K562 (cell line): ENCODE measurements at regions not wholly inside any gene's neighbourhood (a gene's known extent, or its start where the extent isn't known, plus 50 kb on each side); places are given as distances from the start of the nearest gene placed in this dataset.

Experiments
- ATAC-seq: fragments of 200-7000 bp; cut with Tn5 transposase; 3 replicates; pipeline ENCODE4 v1.9.1; 2020; ENCODE audit warnings: moderate library complexity
- BruUV-seq: library from RNA; stranded (reverse); fragments of 400-500 nt; replicated peaks from 2 replicates; lab custom pipeline; 2021; lab: Mats Ljungman, UMichigan
- CTCF ChIA-PET: fragments of 300-600 bp; formaldehyde crosslinking; extraction: SDS; loops from one replicate; lab custom pipeline; 2021; ENCODE audit warnings: low intra/inter-chr PET ratio; lab: Yijun Ruan, JAX
- POLR2A ChIA-PET: fragments of 300-600, 350-650 bp; sonication (Branson Sonifier 250); formaldehyde crosslinking; extraction: SDS; loops from one replicate; lab custom pipeline; 2021; ENCODE audit warnings: antibody characterized with exemption, inconsistent platforms; lab: Yijun Ruan, JAX
- DNase-seq, 4 experiments: peaks; one replicate each; pipeline versions ENCODE4 v3.0.0 to v3.0.0-alpha.2; 2011 to 2018; ENCODE audit warnings: low spot score in 3 of 4, mixed read lengths in 3 of 4; ENCODE audit errors: extremely low read depth in 1 of 4
- FAIRE-seq: peaks from 2 replicates; lab custom pipeline; 2011; peaks lifted over from hg19 to GRCh38; lab: Jason Lieb, UNC
- H2AFZ ChIP-seq: 2 replicates; pipeline ENCODE4 v1.6.0; 2011; ENCODE audit warnings: low read depth, low read length, control low read depth, inconsistent platforms
- H3K27ac ChIP-seq: fragments of 200-600 bp; 3 replicates; pipeline ENCODE4 v1.8.0; 2011; ENCODE audit warnings: low read depth, mild to moderate bottlenecking, control low read depth, inconsistent platforms, low read length, moderate library complexity, mixed read lengths; ENCODE audit errors: extremely low read depth
- H3K27me3 ChIP-seq, 2 experiments: fragments of 300-600 bp in 1 of 2; 2 replicates in 1 of 2; 3 replicates in 1 of 2; pipeline versions ENCODE4 v1.6.0 to v1.8.0; 2011; ENCODE audit warnings: inconsistent platforms in 2 of 2, low read length in 2 of 2, mild to moderate bottlenecking in 1 of 2, mixed read lengths in 1 of 2, moderate library complexity in 1 of 2; ENCODE audit not compliant: control insufficient read depth in 2 of 2, insufficient read depth in 2 of 2
- H3K36me3 ChIP-seq: fragments of 300-600 bp; 3 replicates; pipeline ENCODE4 v1.8.0; 2011; ENCODE audit warnings: mild to moderate bottlenecking, low read length, inconsistent platforms; ENCODE audit not compliant: control insufficient read depth, insufficient read depth
- H3K4me1 ChIP-seq, 2 experiments: fragments of 200-600 bp in 1 of 2; replicated peaks in 1 of 2; 2 replicates in 1 of 2; 3 replicates in 1 of 2; pipeline versions ENCODE4 v1.5.1 to v1.8.0; 2011; ENCODE audit warnings: inconsistent platforms in 2 of 2, low read length in 2 of 2, mild to moderate bottlenecking in 1 of 2, mixed read lengths in 1 of 2, moderate library complexity in 1 of 2; ENCODE audit not compliant: control insufficient read depth in 2 of 2, insufficient read depth in 2 of 2
- H3K4me2 ChIP-seq: 2 replicates; pipeline ENCODE4 v1.6.1; 2011; ENCODE audit warnings: low read length, control low read depth, inconsistent platforms, mixed read lengths; ENCODE audit not compliant: insufficient read depth
- H3K4me3 ChIP-seq: fragments of 200-600 bp; sonication (generic), shearing (Covaris generic); 2 replicates; pipeline ENCODE4 v1.5.1; 2016; ENCODE audit warnings: control low read depth, inconsistent platforms
- H3K79me2 ChIP-seq: fragments of 200-600 bp; 3 replicates; pipeline ENCODE4 v1.8.0; 2011; ENCODE audit warnings: low read length, inconsistent platforms; ENCODE audit not compliant: control insufficient read depth, insufficient read depth
- H3K9ac ChIP-seq, 2 experiments: 2 replicates each; pipeline versions ENCODE4 v1.6.0 to v1.6.1; 2011; ENCODE audit warnings: low read depth in 2 of 2, low read length in 2 of 2, control low read depth in 1 of 2, inconsistent platforms in 1 of 2, mild to moderate bottlenecking in 1 of 2, mixed read lengths in 1 of 2; ENCODE audit not compliant: insufficient read depth in 1 of 2
- H3K9me1 ChIP-seq: one replicate; pipeline ENCODE4 v1.6.0; 2011; ENCODE audit warnings: inconsistent platforms, mild to moderate bottlenecking, low read length, moderate library complexity; ENCODE audit not compliant: control insufficient read depth, insufficient read depth
- H3K9me3 ChIP-seq: replicated peaks from 2 replicates; pipeline ENCODE4 v1.5.1; 2011; ENCODE audit warnings: low read depth, low read length, inconsistent platforms; ENCODE audit not compliant: control insufficient read depth, insufficient read depth
- H4K20me1 ChIP-seq: replicated peaks from 2 replicates; pipeline ENCODE4 v1.6.1; 2011; ENCODE audit warnings: low read length, inconsistent platforms, mixed read lengths; ENCODE audit not compliant: control insufficient read depth, insufficient read depth
- ADNP ChIP-seq: fragments of 200-800 bp; sonication (Bioruptor generic); IDR thresholded peaks from 2 replicates; pipeline ENCODE4 v1.6.1; 2016; ENCODE audit warnings: missing genetic modification characterization, missing compliant biosample characterization
- BRD4 ChIP-seq: fragments of 200-600 bp; sonication (generic); IDR thresholded peaks from 2 replicates; pipeline ENCODE4 v1.6.1; 2017; ENCODE audit warnings: inconsistent platforms
- CUX1 ChIP-seq: fragments of 200-800 bp; sonication (Bioruptor generic); IDR thresholded peaks from 2 replicates; pipeline ENCODE4 v1.6.1; 2016; ENCODE audit warnings: missing genetic modification characterization, missing compliant biosample characterization
- DIDO1 ChIP-seq: fragments of 450-650 bp; IDR thresholded peaks from 2 replicates; pipeline ENCODE4 v1.6.1; 2016; ENCODE audit warnings: low read depth, missing biosample characterization, missing genetic modification characterization
- NCOA2 ChIP-seq, 2 experiments: fragments of 450-650 bp; IDR thresholded peaks; 2 replicates each; pipeline ENCODE4 v1.6.1; 2018; ENCODE audit warnings: mild to moderate bottlenecking in 2 of 2, moderate library complexity in 1 of 2; ENCODE audit not compliant: partially characterized antibody in 2 of 2
- SRSF3 ChIP-seq: fragments of 200-400 bp; formaldehyde crosslinking; IDR thresholded peaks from 2 replicates; pipeline ENCODE4 v1.6.1; 2016; ENCODE audit warnings: mild to moderate bottlenecking, low read length, moderate library complexity; ENCODE audit not compliant: insufficient read depth
- TAF9B ChIP-seq: fragments of 450-650 bp; IDR thresholded peaks from 2 replicates; pipeline ENCODE4 v1.6.1; 2018; ENCODE audit warnings: mild to moderate bottlenecking; ENCODE audit not compliant: partially characterized antibody
- ZFPM2 ChIP-seq: fragments of 250-450 bp; sonication (Bioruptor Pico); IDR thresholded peaks from 2 replicates; pipeline ENCODE4 v1.5.1; 2022; ENCODE audit warnings: mild to moderate bottlenecking
- ZNF212 ChIP-seq: fragments of 450-650 bp; formaldehyde crosslinking; IDR thresholded peaks from 2 replicates; pipeline ENCODE4 v1.4.0; 2020; ENCODE audit warnings: mild to moderate bottlenecking
- ZNF316 ChIP-seq: fragments of 450-650 bp; IDR thresholded peaks from 2 replicates; pipeline ENCODE4 v1.6.1; 2016
- WGBS: fragments of 100-300 bp; shearing (Covaris generic); methylation state at CpG from one replicate; pipeline ENCODE4 v1.1.6; 2016; ENCODE audit warnings: low coverage, mixed read lengths; ENCODE audit not compliant: insufficient coverage; ENCODE audit errors: missing lambda C conversion rate; 5-methylcytosine and 5-hydroxymethylcytosine counted together
- in situ Hi-C: fragments of 300-500 bp; cut with MboI; formaldehyde crosslinking; loops from 4 replicates; pipeline ENCODE4 v1.15.0; 2018; ENCODE audit warnings: inconsistent platforms, mixed read lengths
- intact Hi-C: fragments of 100-400 bp; cut with micrococcal nuclease; formaldehyde crosslinking; loops from 2 replicates; pipeline ENCODE4 v1.14.2; 2022
- TF ChIP-seq, protein P1 (sequence below), 2 experiments: IDR thresholded peaks; 2 replicates each; pipeline ENCODE4 v1.6.1; 2012; ENCODE audit warnings: improper control_type of control experiment in 2 of 2, low read depth in 2 of 2, low read length in 2 of 2, borderline replicate concordance in 1 of 2
- TF ChIP-seq, protein P2 (sequence below): sonication (generic); formaldehyde crosslinking; IDR thresholded peaks from 2 replicates; pipeline ENCODE4 v1.8.1; 2023; ENCODE audit warnings: mild to moderate bottlenecking, missing genetic modification reagents

DNA sequence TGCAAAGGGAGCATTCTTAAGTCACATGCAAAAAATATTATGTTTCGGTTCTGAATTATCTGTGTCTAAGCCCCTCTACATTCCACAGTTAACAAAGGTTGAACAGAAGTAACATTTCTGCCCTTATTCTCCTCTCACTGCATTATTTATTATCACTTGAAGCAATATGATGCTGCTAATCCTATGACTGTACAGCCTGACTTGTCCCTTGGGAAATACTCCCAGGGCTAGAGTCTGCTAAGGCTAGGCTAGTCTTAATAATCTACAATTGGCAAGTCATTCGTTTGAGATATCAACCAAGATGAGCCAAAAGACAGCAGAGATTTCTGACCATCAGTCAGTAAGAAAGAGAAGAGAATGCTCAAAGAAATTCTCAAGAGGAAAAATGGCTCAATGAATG lies 226.9 kb upstream of the HCCS start (continued):
- TF ChIP-seq, protein P1, sequence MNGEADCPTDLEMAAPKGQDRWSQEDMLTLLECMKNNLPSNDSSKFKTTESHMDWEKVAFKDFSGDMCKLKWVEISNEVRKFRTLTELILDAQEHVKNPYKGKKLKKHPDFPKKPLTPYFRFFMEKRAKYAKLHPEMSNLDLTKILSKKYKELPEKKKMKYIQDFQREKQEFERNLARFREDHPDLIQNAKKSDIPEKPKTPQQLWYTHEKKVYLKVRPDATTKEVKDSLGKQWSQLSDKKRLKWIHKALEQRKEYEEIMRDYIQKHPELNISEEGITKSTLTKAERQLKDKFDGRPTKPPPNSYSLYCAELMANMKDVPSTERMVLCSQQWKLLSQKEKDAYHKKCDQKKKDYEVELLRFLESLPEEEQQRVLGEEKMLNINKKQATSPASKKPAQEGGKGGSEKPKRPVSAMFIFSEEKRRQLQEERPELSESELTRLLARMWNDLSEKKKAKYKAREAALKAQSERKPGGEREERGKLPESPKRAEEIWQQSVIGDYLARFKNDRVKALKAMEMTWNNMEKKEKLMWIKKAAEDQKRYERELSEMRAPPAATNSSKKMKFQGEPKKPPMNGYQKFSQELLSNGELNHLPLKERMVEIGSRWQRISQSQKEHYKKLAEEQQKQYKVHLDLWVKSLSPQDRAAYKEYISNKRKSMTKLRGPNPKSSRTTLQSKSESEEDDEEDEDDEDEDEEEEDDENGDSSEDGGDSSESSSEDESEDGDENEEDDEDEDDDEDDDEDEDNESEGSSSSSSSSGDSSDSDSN (IDR thresholded peaks at IDR 0.05; ENCODE audit: borderline replicate concordance in 1 of 2, low read depth in 2 of 2, low read length in 2 of 2): no peak
- TF ChIP-seq ADNP (tag) (no peak), BRD4 (no peak), DIDO1 (no peak)

DNA sequence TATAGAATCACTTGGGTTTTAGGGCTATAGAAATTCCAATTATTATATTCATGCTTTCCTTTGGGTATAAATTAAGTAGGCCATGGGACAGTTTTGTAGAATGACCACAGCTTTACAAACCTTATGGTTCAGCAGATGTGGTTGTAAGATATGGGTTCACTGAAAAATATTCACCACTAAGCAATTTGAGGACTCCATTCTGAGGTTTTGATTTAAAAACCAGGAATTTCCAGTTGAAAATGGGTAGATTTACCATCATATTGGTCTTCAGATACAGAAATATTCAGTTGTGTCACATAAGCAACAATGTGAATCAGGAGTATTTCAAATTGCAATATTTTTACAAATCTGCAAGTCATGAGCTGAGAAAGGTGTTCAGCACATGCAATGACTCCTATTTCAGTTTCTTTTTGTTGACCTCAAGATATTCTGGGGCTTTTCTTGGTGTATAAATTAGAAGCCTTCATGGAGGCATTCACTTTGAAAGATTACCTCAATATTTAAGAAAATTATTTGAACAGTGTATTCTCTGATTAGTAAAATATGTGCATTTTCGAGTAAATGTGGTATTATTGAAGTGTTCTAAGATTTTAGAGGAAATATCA lies 218.4 kb upstream of the HCCS start:
- ChIA-PET POLR2A (no interaction called here), CTCF (no interaction called here)
- H3K27me3 ChIP-seq: no peaks in the 10 kb centered on the region
- FAIRE-seq: no peak
- no peaks in the 10 kb centered on the region for H3K36me3 ChIP-seq
- in situ Hi-C loops: no loop called here
- no peaks in the 10 kb centered on the region for H3K9me3 ChIP-seq
- H3K27ac ChIP-seq: no peak overlapping the region
- ATAC-seq: no peak
- BruUV-seq: no TSS peak
- no peak overlapping the region for H3K4me2 ChIP-seq
- no peak for DNase-seq
- H4K20me1 ChIP-seq: no peaks in the 10 kb centered on the region
- intact Hi-C loops: no loop called here
- H3K4me3 ChIP-seq: no peak overlapping the region
- no peaks in the 10 kb centered on the region for H3K9me1 ChIP-seq
- no peak overlapping the region for H3K9ac ChIP-seq
- no peak overlapping the region for H2AFZ ChIP-seq
- H3K79me2 ChIP-seq: no peaks in the 10 kb centered on the region
- H3K4me1 ChIP-seq: no peaks in the 10 kb centered on the region; a peak in 1 of 5 replicates
- WGBS: 11% methylated on average over 1 of the region's 1 CpG
- no peak for TF ChIP-seq ZNF212 (CRISPR knock-in tag)
- TF ChIP-seq CUX1 (CRISPR knock-in tag): no peak
- TF ChIP-seq ZNF316: no peak
- no peak for TF ChIP-seq NCOA2 (IDR thresholded peaks at IDR 0.05; ENCODE audit: partially characterized antibody in 2 of 2)
- TF ChIP-seq, protein P2, sequence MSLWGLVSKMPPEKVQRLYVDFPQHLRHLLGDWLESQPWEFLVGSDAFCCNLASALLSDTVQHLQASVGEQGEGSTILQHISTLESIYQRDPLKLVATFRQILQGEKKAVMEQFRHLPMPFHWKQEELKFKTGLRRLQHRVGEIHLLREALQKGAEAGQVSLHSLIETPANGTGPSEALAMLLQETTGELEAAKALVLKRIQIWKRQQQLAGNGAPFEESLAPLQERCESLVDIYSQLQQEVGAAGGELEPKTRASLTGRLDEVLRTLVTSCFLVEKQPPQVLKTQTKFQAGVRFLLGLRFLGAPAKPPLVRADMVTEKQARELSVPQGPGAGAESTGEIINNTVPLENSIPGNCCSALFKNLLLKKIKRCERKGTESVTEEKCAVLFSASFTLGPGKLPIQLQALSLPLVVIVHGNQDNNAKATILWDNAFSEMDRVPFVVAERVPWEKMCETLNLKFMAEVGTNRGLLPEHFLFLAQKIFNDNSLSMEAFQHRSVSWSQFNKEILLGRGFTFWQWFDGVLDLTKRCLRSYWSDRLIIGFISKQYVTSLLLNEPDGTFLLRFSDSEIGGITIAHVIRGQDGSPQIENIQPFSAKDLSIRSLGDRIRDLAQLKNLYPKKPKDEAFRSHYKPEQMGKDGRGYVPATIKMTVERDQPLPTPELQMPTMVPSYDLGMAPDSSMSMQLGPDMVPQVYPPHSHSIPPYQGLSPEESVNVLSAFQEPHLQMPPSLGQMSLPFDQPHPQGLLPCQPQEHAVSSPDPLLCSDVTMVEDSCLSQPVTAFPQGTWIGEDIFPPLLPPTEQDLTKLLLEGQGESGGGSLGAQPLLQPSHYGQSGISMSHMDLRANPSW (CRISPR knock-in tag): no peak
- TF ChIP-seq SRSF3: no peak
- no peak for TF ChIP-seq TAF9B
- TF ChIP-seq ZFPM2 (CRISPR knock-in tag): no peak
